ENCODE measurements at regions not wholly inside any gene's neighbourhood (a gene's known extent, or its start where the extent isn't known, plus 50 kb on each side); places are given as distances from the start of the nearest gene placed in this dataset.

- TF ChIP-seq POLR2A (IDR thresholded peaks at IDR 0.05) (no peak), CTCF (IDR thresholded peaks at IDR 0.05) (no peak)
Measured at GRCh38 chr7:91366091-91366490, 101.9 kb downstream of the FZD1 start.
